ENCODE measurements at regions not wholly inside any gene's neighbourhood (a gene's known extent, or its start where the extent isn't known, plus 50 kb on each side); places are given as distances from the start of the nearest gene placed in this dataset.

GRCh38 chr2:228827056-228827700 is 443.9 kb downstream of the PID1 start:
- TF ChIP-seq POLR2AphosphoS5 (IDR thresholded peaks at IDR 0.05) (no peak), CTCF (IDR thresholded peaks at IDR 0.05) (no peak)

Data from sigmoid colon (tissue), 4 donors.